ENCODE measurements at regions not wholly inside any gene's neighbourhood (a gene's known extent, or its start where the extent isn't known, plus 50 kb on each side); places are given as distances from the start of the nearest gene placed in this dataset.

DNA sequence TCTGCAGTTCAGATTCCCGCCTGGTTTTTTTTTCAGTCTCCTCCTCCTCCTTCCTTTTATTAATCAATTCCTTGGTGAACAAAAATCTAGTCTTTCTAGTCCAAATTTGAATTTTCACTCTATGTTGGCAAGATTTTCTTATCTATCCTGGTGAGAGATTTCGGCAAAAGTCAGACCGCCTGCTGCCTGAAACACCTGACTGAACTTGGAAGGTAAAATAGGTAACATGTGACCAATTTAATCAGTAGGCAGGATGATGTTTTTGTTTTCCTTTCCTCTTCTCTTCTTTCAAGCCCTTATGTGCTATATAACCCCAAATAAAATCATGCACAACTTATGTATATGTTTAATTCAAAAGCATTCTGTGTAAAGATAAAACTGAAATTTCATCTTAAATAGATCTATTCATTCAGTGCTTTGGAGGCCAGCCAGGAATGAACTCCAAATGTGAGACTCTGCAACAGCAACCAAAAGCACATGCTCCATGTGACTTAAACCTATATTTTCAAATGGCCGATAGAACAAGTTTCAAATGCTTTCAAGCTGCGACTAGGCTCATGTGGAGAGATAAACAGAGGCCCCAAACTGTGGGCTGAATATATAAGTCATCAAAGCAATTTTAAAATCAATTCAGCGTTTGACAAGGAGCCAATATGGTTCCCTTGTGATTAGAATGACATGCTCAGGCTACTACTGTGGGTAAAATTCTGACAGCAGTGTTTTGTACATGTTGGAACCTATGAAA is 100.4 kb upstream of the SEMA6A start:
- no peak for DNase-seq
- intact Hi-C loops (cut with DNase I): no loop called here
- Histone ChIP-seq H3K27ac (no peak overlapping the region), H3K9me3 (no peaks in the 10 kb centered on the region), H3K36me3 (no peaks in the 10 kb centered on the region), H3K4me3 (no peak overlapping the region), H3K4me1 (peaks cover 2% of the 10 kb centered on the region), H3K27me3 (no peaks in the 10 kb centered on the region)
- TF ChIP-seq, protein P1, sequence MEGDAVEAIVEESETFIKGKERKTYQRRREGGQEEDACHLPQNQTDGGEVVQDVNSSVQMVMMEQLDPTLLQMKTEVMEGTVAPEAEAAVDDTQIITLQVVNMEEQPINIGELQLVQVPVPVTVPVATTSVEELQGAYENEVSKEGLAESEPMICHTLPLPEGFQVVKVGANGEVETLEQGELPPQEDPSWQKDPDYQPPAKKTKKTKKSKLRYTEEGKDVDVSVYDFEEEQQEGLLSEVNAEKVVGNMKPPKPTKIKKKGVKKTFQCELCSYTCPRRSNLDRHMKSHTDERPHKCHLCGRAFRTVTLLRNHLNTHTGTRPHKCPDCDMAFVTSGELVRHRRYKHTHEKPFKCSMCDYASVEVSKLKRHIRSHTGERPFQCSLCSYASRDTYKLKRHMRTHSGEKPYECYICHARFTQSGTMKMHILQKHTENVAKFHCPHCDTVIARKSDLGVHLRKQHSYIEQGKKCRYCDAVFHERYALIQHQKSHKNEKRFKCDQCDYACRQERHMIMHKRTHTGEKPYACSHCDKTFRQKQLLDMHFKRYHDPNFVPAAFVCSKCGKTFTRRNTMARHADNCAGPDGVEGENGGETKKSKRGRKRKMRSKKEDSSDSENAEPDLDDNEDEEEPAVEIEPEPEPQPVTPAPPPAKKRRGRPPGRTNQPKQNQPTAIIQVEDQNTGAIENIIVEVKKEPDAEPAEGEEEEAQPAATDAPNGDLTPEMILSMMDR (IDR thresholded peaks at IDR 0.05): no peak
- ATAC-seq: no peak

DNA sequence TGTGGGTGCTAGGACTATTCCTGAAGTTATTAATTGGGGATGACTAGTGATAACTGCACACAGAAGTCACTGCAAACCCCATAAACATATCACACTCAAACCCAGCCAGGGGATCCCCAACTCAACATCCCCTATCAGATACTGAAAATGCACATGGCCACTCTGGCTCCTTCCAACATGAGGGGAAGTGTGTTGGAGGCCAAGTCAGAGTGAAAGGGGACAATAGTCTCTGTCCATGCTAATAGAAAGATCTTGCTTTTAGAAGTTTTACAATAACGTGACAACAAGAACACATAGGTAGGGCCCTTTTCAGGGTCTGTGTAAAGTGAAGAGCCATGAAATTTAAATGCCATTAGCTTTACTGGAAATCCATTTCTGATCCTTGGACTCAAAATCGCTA is 98.8 kb upstream of the SEMA6A start:
- H3K27me3 ChIP-seq: no peaks in the 10 kb centered on the region
- no peak overlapping the region for H3K4me3 ChIP-seq
- TF ChIP-seq, protein P1 (IDR thresholded peaks at IDR 0.05): no peak
- no peaks in the 10 kb centered on the region for H3K9me3 ChIP-seq
- intact Hi-C loops (cut with DNase I): no loop called here
- no peak for DNase-seq
- peaks cover 11% of the 10 kb centered on the region for H3K4me1 ChIP-seq
- no peak overlapping the region for H3K27ac ChIP-seq
- ATAC-seq: no peak
- H3K36me3 ChIP-seq: no peaks in the 10 kb centered on the region

DNA sequence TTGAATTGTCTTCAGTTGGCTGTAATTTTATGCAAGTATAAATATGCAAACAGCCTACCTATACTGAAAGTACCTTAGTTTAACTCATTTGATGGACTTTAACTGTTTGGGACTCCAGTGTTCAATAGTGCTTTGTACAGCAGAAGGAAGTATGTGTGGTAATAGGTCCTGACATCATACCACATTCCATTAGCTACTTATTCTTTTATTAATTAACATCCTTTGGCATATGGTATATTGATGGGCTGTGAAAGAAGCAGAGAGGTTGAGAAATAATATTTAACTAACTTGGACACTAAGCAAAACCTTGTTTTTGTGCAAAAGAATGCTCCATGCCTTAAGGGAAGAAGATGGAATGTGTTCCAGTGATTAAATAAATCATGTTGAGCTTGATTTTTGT is 97.6 kb upstream of the SEMA6A start:
- Histone ChIP-seq H3K36me3 (no peaks in the 10 kb centered on the region), H3K9me3 (no peaks in the 10 kb centered on the region), H3K4me3 (no peak overlapping the region), H3K4me1 (peaks cover 11% of the 10 kb centered on the region), H3K27ac (no peak overlapping the region), H3K27me3 (no peaks in the 10 kb centered on the region)
- ATAC-seq (no peak), DNase-seq (no peak)
- TF ChIP-seq, protein P1 (IDR thresholded peaks at IDR 0.05): no peak
- intact Hi-C loops (cut with DNase I): no loop called here

DNA sequence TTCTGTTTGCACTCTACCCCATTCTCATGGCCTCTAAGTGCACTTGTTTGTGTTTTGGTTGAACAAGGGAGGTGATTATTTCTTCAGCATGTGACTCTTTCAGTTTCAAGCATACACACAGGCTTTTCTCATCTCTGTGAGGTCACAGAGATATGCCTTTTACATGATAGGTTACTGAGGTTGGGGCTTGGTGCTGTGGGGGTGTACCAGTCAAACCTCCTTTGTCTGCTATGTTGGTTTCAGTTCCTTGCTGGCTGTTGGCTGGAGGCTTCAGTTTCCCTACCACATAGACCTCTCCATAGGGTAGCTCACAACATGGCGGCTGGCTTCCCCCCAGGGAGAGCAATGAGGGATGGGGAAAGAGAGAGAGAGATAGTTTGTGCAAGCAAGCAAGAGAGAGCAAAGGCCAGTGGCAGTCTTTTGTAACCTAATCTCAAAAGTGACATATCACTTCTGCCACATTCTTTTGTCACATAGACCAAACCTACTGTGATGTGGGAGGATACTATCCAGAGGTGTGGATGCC is 96.7 kb upstream of the SEMA6A start:
- Histone ChIP-seq H3K27me3 (no peaks in the 10 kb centered on the region), H3K4me3 (no peak overlapping the region), H3K9me3 (no peaks in the 10 kb centered on the region), H3K4me1 (peaks cover 11% of the 10 kb centered on the region), H3K36me3 (no peaks in the 10 kb centered on the region), H3K27ac (no peak overlapping the region)
- intact Hi-C loops (cut with DNase I): no loop called here
- DNase-seq: no peak
- no peak for ATAC-seq
- TF ChIP-seq, protein P1 (IDR thresholded peaks at IDR 0.05): no peak

DNA sequence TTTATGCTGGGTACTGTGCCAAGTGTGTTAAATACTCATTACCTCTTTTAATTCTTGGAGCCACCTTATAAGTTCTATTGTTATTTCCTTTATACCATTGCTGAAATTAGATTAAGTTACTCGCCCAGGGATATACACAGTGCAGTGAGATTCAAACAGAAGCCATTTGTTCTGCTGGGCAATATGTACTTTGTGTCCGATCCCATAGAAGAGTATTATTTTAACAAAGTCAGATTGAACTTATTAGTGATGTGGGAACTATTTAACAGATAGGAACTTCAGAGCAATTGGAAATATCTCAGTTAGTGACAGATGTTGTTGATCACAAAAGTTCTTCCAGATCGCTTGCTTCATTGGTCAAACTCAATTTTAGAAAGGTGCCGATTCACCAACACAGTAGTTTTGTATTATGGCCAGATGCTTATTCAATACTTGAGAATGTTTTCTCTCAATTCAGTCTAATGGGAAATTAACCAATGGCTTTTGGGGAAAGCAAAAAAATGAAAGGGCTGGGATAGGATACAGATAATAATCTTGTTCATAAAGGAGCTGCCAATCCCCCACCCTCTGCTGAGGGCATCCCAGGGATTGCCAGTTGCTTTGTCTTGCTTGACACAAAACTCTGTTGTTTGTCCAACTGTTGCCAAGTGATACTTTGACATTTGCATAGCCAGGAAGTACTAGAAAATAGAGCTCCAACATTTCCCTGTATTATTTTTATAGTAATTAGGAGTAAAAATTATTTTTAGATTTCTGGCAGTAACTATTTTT is 94.8 kb upstream of the SEMA6A start:
- Histone ChIP-seq H3K27me3 (no peaks in the 10 kb centered on the region), H3K4me1 (peaks cover 11% of the 10 kb centered on the region), H3K27ac (no peak overlapping the region), H3K36me3 (no peaks in the 10 kb centered on the region), H3K4me3 (no peak overlapping the region), H3K9me3 (no peaks in the 10 kb centered on the region)
- TF ChIP-seq, protein P1 (IDR thresholded peaks at IDR 0.05): no peak
- DNase-seq (no peak), ATAC-seq (no peak)
- intact Hi-C loops (cut with DNase I): no loop called here
